ENCODE measurements at regions not wholly inside any gene's neighbourhood (a gene's known extent, or its start where the extent isn't known, plus 50 kb on each side); places are given as distances from the start of the nearest gene placed in this dataset.

- no peak for DNase-seq (ENCODE audit: low read depth in 2 of 2)
These were observed 203.9 kb upstream of the BLID start for GRCh38 chr11:122319691-122320620.

DNA sequence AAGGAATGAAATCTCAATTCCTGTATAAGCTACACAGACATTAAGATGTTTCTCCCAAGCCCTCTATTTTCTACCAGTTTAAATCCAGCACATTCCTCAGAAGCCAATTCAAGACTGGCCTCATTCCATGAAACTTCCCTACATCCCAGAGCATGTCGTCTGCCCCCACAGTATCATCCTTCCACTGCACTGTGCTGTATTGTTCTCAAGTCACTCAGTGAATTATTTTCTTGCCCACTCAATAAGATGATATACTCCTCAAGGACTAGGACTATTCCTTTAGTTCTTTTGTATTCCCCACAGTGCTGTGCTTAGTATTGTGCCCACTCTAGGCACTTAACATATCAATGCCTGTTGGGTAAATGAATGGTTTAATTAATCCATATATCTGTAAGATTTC, 203.1 kb upstream of the BLID start:
- no peak for DNase-seq (ENCODE audit: low read depth in 2 of 2)

GRCh38 chr11:122317305-122317704, 201.3 kb upstream of the BLID start:
- no peak for DNase-seq (ENCODE audit: low read depth in 2 of 2)

- DNase-seq (ENCODE audit: low read depth in 2 of 2): no peak
These were observed 197.6 kb upstream of the BLID start for GRCh38 chr11:122313581-122313980.

- DNase-seq (ENCODE audit: low read depth in 2 of 2): no peak
These were observed 195.3 kb upstream of the BLID start for GRCh38 chr11:122311216-122311755.

- no peak for DNase-seq (ENCODE audit: low read depth in 2 of 2)
These were observed 194.8 kb upstream of the BLID start for GRCh38 chr11:122310766-122311165.

DNA sequence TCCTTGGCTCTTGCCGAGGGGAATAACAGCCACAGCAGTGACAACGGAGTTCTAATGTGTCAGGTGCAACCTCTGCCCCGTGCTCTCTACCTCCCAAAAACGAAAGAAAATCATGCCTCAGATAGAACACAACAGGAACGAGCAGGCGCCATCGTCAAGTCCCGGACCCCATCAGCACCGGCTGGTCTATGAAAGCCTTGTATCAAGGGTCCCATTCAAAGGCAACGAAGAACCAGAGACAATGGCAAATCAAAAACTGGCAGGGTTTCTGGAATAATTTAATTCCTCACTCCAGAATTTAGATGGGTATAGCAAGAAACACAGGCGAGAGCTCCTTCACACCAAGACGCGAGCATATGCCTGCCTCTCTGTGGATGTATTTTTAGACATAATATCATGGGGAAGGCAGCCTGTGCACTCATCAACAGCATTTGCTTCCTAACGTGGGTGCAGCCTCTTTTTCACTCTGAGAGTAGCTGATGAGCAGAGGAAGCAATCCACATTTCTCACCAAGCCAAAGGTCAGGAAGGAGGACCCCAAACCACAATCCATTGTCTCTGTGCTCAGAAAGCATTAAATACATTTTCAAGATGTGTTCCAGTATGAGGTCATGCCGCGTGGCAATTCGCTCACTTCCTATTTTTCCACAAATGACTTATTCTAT, 193.4 kb upstream of the BLID start:
- DNase-seq (ENCODE audit: low read depth in 2 of 2): no peak

DNA sequence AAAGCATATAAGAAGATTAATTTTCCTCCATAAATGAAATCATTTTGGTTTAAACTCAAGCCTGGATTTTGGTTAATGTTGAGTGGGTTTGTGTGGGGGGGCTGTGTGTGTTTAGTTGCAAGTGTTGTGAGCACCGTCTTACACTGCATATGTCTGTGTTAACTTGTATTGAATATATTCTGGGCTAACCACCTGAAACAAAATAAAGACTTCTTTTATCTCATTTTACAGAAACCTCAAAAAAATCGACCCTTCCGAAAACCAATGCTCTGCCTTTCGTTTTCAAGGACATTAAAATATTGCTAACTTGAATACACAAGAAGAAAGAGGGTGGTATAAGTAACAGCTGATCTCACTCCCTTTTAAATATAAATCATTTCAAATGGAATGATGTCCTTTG, 192.2 kb upstream of the BLID start:
- no peak for DNase-seq (ENCODE audit: low read depth in 2 of 2)

GRCh38 chr11:122307476-122308035, 191.5 kb upstream of the BLID start:
- DNase-seq (ENCODE audit: low read depth in 2 of 2): no peak

DNA sequence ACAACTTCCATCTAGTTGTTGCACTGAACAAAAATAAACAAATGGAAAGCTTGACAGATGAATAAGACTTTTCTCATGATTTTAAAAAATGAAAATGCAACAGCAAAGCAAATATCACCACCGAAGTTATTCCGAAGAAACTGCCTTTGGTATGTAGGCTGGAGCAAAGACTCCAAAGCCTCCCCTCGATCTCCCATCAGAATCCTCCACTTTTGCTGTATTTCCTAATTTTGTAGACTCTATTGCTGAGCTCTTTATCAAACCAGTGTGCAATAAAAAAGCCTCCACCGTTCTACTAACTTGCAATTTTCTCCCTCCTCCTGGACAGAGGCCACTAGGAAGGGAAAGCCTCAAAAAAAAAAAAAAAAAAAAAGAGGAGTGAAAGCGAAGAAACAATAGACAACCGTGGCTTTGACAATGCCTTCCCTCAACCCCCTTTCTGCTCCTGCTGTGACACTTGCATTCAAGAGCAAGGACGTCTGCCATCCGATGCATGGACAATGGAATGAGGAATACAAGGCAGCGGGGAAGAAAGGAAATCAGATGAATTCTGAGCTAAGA, 190.9 kb upstream of the BLID start:
- no peak for DNase-seq (ENCODE audit: low read depth in 2 of 2)

GRCh38 chr11:122305426-122306320, 189.7 kb upstream of the BLID start:
- no peak for DNase-seq (ENCODE audit: low read depth in 2 of 2)

DNA sequence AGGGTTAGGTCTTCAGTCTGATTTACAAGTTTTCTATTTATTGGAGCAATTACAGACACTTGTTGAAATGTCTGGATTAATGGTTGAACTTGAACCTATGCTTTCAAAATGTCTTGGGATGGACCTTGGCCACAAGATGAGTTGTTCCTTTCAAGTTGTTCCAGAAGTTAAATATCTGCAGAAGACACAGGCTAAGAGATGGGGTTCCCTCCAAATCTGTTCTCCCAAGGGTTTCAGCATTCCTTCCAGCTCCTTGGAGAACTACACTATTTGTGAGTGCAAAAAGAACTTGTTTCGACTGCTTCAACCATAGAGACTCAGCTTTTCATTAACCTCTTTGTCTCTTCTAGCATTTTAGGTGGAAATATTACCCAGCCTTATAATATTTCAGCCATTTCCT, 189.0 kb upstream of the BLID start:
- no peak for DNase-seq (ENCODE audit: low read depth in 2 of 2)

GRCh38 chr11:122304306-122304705, 188.3 kb upstream of the BLID start:
- DNase-seq (ENCODE audit: low read depth in 2 of 2): no peak

DNA sequence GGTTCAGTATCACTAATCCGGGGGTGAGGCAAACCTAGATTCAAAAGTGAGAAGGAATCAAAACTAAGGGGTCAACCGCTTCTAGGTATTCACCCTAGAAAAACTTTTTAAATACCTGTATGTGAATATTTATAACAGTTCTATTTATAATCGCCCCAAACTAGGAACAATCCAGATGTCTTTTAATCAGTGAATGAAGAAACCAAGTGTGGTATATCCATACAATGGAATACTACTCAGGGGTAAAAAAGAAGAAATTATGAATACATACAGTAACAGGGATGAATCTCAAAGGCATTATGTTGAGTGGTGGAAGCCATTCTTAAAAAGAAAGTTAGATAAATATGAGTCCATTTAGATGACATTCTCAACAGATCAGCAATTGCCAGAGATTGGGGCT, 178.0 kb upstream of the BLID start:
- no peak for DNase-seq (ENCODE audit: low read depth in 2 of 2)

DNA sequence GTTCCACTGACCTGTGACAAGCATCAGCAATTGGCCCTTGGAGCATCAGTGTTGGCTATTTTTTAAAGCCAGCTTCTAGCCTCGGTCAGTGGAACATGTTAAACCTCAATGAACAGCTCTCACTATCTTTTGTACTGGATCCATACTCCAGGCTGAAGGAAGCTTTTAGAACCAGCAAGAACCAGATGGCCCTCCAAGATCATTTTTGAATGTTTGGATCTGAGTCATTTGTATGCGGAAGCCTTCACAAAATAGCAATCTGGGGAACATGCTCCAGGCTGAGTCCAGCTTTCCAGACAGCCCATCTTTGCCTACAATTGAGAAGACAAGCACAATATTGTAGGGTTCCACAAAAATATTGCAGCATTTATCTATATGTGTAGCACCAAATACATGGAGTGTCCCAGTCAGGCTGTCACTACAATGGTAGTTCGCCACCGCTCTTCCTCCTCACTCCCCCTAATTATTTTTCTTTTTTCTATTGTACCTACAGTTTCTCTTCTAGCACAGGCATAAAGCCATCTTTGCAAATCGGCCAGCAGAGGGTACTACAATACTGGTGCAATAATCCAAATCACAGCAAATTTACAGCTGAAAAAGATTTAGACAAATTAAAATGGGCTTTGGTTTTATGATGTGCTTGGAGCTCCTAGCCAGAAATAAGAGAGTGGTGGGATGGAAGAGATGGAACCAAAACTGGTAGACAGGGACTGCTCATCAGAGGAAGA, 177.4 kb upstream of the BLID start:
- DNase-seq (ENCODE audit: low read depth in 2 of 2): no peak

GRCh38 chr11:122287401-122287800, 171.4 kb upstream of the BLID start:
- no peak for DNase-seq (ENCODE audit: low read depth in 2 of 2)

DNA sequence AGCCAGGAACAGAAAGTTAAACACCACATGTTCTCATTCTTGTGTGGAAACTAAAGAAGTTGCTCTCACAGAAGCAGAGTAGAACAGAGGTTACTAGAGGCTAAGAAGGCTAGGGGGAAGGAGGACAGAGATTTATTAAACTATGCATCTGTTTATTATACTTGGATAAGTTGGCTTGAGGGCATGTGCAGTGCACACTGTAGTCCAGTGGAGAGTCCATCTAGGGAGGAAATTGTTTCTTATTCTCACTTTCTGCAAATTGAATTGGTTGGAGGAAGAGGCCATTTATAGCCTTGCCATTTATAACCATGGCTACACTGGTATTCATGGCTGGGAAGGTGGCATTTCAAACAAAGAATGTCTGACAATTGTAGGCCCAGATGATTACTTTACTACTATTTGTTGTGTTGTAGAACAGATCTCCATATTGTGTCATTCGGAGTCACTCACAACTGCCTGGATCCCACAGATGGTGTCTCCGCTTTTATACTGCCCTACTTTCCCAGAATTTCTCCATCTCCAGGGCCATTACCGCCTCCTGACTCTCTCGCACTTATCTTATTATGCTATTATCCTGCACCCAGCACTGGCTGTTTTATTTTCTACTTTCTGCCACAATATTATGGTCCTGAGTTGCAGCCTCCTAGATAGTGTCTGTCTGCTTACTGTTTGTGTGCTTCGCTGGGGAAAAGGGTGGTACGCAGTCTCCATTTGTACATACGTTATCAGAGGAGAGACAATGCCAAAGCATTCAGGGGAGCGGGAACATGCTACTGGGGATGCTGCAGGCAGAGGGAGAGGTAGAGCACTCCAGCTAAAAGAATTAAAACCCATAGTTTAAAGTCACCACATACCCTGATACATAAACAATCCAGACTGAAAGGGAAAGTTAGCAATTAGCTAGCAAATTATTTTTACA, 169.3 kb upstream of the BLID start:
- no peak for DNase-seq (ENCODE audit: low read depth in 2 of 2)

- DNase-seq (ENCODE audit: low read depth in 2 of 2): no peak
These were observed 164.9 kb upstream of the BLID start for GRCh38 chr11:122280870-122281269.

GRCh38 chr11:122279194-122279593, 163.2 kb upstream of the BLID start:
- DNase-seq (ENCODE audit: low read depth in 2 of 2): no peak

All from stimulated activated CD4-positive, alpha-beta T cell treated with anti-CD3 and anti-CD28 coated beads, Interleukin-12 subunit alpha, Interleukin-12 subunit beta, amount 100 ng/mL, for 24 hours (primary cell).